ENCODE measurements at regions not wholly inside any gene's neighbourhood (a gene's known extent, or its start where the extent isn't known, plus 50 kb on each side); places are given as distances from the start of the nearest gene placed in this dataset.

GRCh38 chr9:120099065-120099464 lies 480.9 kb downstream of the CDK5RAP2 start:
- Histone ChIP-seq H3K4me3 (ENCODE audit: low read depth, low read length) (no peak overlapping the region), H3K9me3 (ENCODE audit: control insufficient read depth, insufficient read depth, low read depth, low read length) (no peaks in the 10 kb centered on the region), H3K36me3 (ENCODE audit: control insufficient read depth in 2 of 2, insufficient read depth in 1 of 2, low read length in 2 of 2) (no peaks in the 10 kb centered on the region), H3K27ac (ENCODE audit: extremely low read depth, low read depth, low read length) (no peak overlapping the region), H3K4me1 (ENCODE audit: control insufficient read depth, insufficient read depth, low read length) (no peaks in the 10 kb centered on the region)
- CTCF ChIA-PET = no interaction called here
- POLR2A ChIA-PET = no interaction called here
- no peak for TF ChIP-seq ZFP69B (tag by site-specific recombination; IDR thresholded peaks at IDR 0.05)

- no peak for TF ChIP-seq HOXD13 (CRISPR knock-in tag; IDR thresholded peaks at IDR 0.05; ENCODE audit: borderline replicate concordance)
- no peak for TF ChIP-seq ZNF211 (tag by site-specific recombination; IDR thresholded peaks at IDR 0.05; ENCODE audit: low read depth)
- no peak for TF ChIP-seq TRIM28 (IDR thresholded peaks at IDR 0.05; ENCODE audit: borderline replicate concordance, low read length)
- CTCF ChIA-PET = no interaction called here
- no peak overlapping the region for H3K4me3 ChIP-seq (ENCODE audit: low read depth, low read length)
- no peaks in the 10 kb centered on the region for H3K9me3 ChIP-seq (ENCODE audit: control insufficient read depth, insufficient read depth, low read depth, low read length)
- no peak overlapping the region for H3K27ac ChIP-seq (ENCODE audit: extremely low read depth, low read depth, low read length)
- POLR2A ChIA-PET = no interaction called here
- no peaks in the 10 kb centered on the region for H3K36me3 ChIP-seq (ENCODE audit: control insufficient read depth in 2 of 2, insufficient read depth in 1 of 2, low read length in 2 of 2)
- H3K4me1 ChIP-seq (ENCODE audit: control insufficient read depth, insufficient read depth, low read length) = no peaks in the 10 kb centered on the region
These were observed 481.4 kb downstream of the CDK5RAP2 start for GRCh38 chr9:120098584-120098983.

- ChIA-PET CTCF (no interaction called here), POLR2A (no interaction called here)
- Histone ChIP-seq H3K27ac (ENCODE audit: extremely low read depth, low read depth, low read length) (no peak overlapping the region), H3K36me3 (ENCODE audit: control insufficient read depth in 2 of 2, insufficient read depth in 1 of 2, low read length in 2 of 2) (no peaks in the 10 kb centered on the region), H3K4me1 (ENCODE audit: control insufficient read depth, insufficient read depth, low read length) (no peaks in the 10 kb centered on the region), H3K9me3 (ENCODE audit: control insufficient read depth, insufficient read depth, low read depth, low read length) (no peaks in the 10 kb centered on the region), H3K4me3 (ENCODE audit: low read depth, low read length) (no peak overlapping the region)
- TF ChIP-seq ZNF362 (tag by site-specific recombination; IDR thresholded peaks at IDR 0.05) (no peak), ZNF280C (tag by site-specific recombination; IDR thresholded peaks at IDR 0.05) (no peak), ZNF792 (tag by site-specific recombination; IDR thresholded peaks at IDR 0.05) (no peak), ZNF555 (tag by site-specific recombination; conservative IDR thresholded peaks at IDR 0.05) (no peak), CTCF (tag by site-specific recombination; IDR thresholded peaks at IDR 0.05) (no peak), ZBTB49 (tag by site-specific recombination; IDR thresholded peaks at IDR 0.05; ENCODE audit: low read depth) (no peak), ZFHX2 (tag by site-specific recombination; conservative IDR thresholded peaks at IDR 0.05) (no peak), ZBTB21 (tag by site-specific recombination; IDR thresholded peaks at IDR 0.05) (no peak), ZNF169 (tag by site-specific recombination; IDR thresholded peaks at IDR 0.05) (no peak), ZNF621 (tag by site-specific recombination; IDR thresholded peaks at IDR 0.05) (no peak), ZNF138 (tag by site-specific recombination; IDR thresholded peaks at IDR 0.05; ENCODE audit: borderline replicate concordance) (no peak), ZNF221 (tag by site-specific recombination; IDR thresholded peaks at IDR 0.05; ENCODE audit: borderline replicate concordance) (no peak), HOXC10 (CRISPR knock-in tag; IDR thresholded peaks at IDR 0.05) (no peak)
These were observed 488.8 kb downstream of the CDK5RAP2 start for GRCh38 chr9:120091206-120091605.

All from HEK293 (cell line).